Mesenchymal stem cell (in vitro differentiated cells and primary cell): ENCODE measurements at regions not wholly inside any gene's neighbourhood (a gene's known extent, or its start where the extent isn't known, plus 50 kb on each side); places are given as distances from the start of the nearest gene placed in this dataset.

ENCODE experiments used
- DNase-seq: peaks from one replicate; pipeline ENCODE4 v3.0.0-alpha.2; 2013
- H2AFZ ChIP-seq: one replicate; pipeline ENCODE4 v1.6.1; 2013; ENCODE audit warnings: low read depth, mild to moderate bottlenecking, control low read depth, inconsistent platforms, low read length, moderate library complexity
- H2AK5ac ChIP-seq: 2 replicates; pipeline ENCODE4 v1.6.1; 2013; ENCODE audit warnings: low read length, moderate library complexity, mild to moderate bottlenecking, inconsistent platforms; ENCODE audit not compliant: severe bottlenecking
- H2BK120ac ChIP-seq: one replicate; pipeline ENCODE4 v1.6.1; 2013; ENCODE audit warnings: low read depth, mild to moderate bottlenecking, inconsistent platforms, low read length, moderate library complexity
- H2BK12ac ChIP-seq, 2 experiments: one replicate each; pipeline ENCODE4 v1.6.1; 2013; ENCODE audit warnings: inconsistent platforms in 2 of 2, low read length in 2 of 2, mild to moderate bottlenecking in 2 of 2, moderate library complexity in 2 of 2, control low read depth in 1 of 2
- H2BK15ac ChIP-seq: one replicate; pipeline ENCODE4 v1.6.1; 2013; ENCODE audit warnings: mild to moderate bottlenecking, low read depth, inconsistent platforms; ENCODE audit not compliant: poor library complexity, severe bottlenecking
- H2BK5ac ChIP-seq: 2 replicates; pipeline ENCODE4 v1.6.1; 2013; ENCODE audit warnings: low read depth, mild to moderate bottlenecking, low read length, control low read depth, inconsistent platforms; ENCODE audit not compliant: poor library complexity, severe bottlenecking
- H3K14ac ChIP-seq, 2 experiments: one replicate each; pipeline ENCODE4 v1.6.1; 2013; ENCODE audit warnings: inconsistent platforms in 2 of 2, low read length in 2 of 2, control low read depth in 1 of 2, mild to moderate bottlenecking in 1 of 2, moderate library complexity in 1 of 2
- H3K18ac ChIP-seq, 2 experiments: one replicate each; pipeline ENCODE4 v1.6.1; 2013; ENCODE audit warnings: inconsistent platforms in 2 of 2, low read length in 2 of 2, control low read depth in 1 of 2, low read depth in 1 of 2, mild to moderate bottlenecking in 1 of 2
- H3K23ac ChIP-seq, 2 experiments: one replicate each; pipeline ENCODE4 v1.6.1; 2013; ENCODE audit warnings: inconsistent platforms in 2 of 2, low read length in 2 of 2, mild to moderate bottlenecking in 2 of 2, moderate library complexity in 2 of 2, control low read depth in 1 of 2
- H3K27ac ChIP-seq: 2 replicates; pipeline ENCODE4 v1.5.1; 2013; ENCODE audit warnings: mild to moderate bottlenecking, moderate library complexity, low read length, control low read depth, inconsistent platforms; ENCODE audit not compliant: poor library complexity, severe bottlenecking
- H3K27me3 ChIP-seq, 2 experiments: 2 replicates each; pipeline versions ENCODE4 v1.6.1 to v1.7.0; 2013; ENCODE audit warnings: low read length in 2 of 2, mild to moderate bottlenecking in 2 of 2, moderate library complexity in 2 of 2, control low read depth in 1 of 2, inconsistent platforms in 1 of 2; ENCODE audit not compliant: control insufficient read depth in 1 of 2, insufficient read depth in 1 of 2
- H3K36me3 ChIP-seq, 2 experiments: 2 replicates each; pipeline versions ENCODE4 v1.6.1 to v1.7.0; 2013; ENCODE audit warnings: low read length in 2 of 2, control low read depth in 1 of 2, inconsistent platforms in 1 of 2, low read depth in 1 of 2, mild to moderate bottlenecking in 1 of 2; ENCODE audit not compliant: insufficient read depth in 2 of 2, control insufficient read depth in 1 of 2
- H3K4ac ChIP-seq, 2 experiments: one replicate each; pipeline ENCODE4 v1.6.1; 2013; ENCODE audit warnings: inconsistent platforms in 2 of 2, low read length in 2 of 2, mild to moderate bottlenecking in 2 of 2, moderate library complexity in 2 of 2, control low read depth in 1 of 2, low read depth in 1 of 2
- H3K4me1 ChIP-seq: 2 replicates; pipeline ENCODE4 v1.6.1; 2013; ENCODE audit warnings: low read depth, low read length, control low read depth; ENCODE audit not compliant: control insufficient read depth, insufficient read depth
- H3K4me2 ChIP-seq: 2 replicates; pipeline ENCODE4 v1.6.1; 2013; ENCODE audit warnings: low read length, mild to moderate bottlenecking, inconsistent platforms; ENCODE audit not compliant: poor library complexity, severe bottlenecking
- H3K4me3 ChIP-seq, 2 experiments: 2 replicates each; pipeline versions ENCODE4 v1.5.1 to v1.7.0; 2013; ENCODE audit warnings: low read length in 2 of 2, mild to moderate bottlenecking in 2 of 2, control low read depth in 1 of 2, low read depth in 1 of 2; ENCODE audit not compliant: insufficient read depth in 1 of 2
- H3K79me1 ChIP-seq: replicated peaks from 2 replicates; pipeline ENCODE4 v1.6.1; 2013; ENCODE audit warnings: mild to moderate bottlenecking, control low read depth, low read length, inconsistent platforms; ENCODE audit not compliant: poor library complexity, severe bottlenecking
- H3K9ac ChIP-seq: 2 replicates; pipeline ENCODE4 v1.7.0; 2013; ENCODE audit warnings: mild to moderate bottlenecking, low read length, moderate library complexity
- H3K9me3 ChIP-seq: 2 replicates; pipeline ENCODE4 v1.7.0; 2013; ENCODE audit warnings: mild to moderate bottlenecking, low read length; ENCODE audit not compliant: control insufficient read depth
- H4K8ac ChIP-seq: one replicate; pipeline ENCODE4 v1.6.1; 2013; ENCODE audit warnings: inconsistent platforms, mild to moderate bottlenecking, low read length, moderate library complexity
- H4K91ac ChIP-seq: one replicate; pipeline ENCODE4 v1.6.1; 2013; ENCODE audit warnings: mild to moderate bottlenecking, low read length, inconsistent platforms
- WGBS: methylation state at CpG from one replicate; pipeline ENCODE4 v1.1.7; 2013; ENCODE audit warnings: mixed read lengths; 5-methylcytosine and 5-hydroxymethylcytosine counted together

DNA sequence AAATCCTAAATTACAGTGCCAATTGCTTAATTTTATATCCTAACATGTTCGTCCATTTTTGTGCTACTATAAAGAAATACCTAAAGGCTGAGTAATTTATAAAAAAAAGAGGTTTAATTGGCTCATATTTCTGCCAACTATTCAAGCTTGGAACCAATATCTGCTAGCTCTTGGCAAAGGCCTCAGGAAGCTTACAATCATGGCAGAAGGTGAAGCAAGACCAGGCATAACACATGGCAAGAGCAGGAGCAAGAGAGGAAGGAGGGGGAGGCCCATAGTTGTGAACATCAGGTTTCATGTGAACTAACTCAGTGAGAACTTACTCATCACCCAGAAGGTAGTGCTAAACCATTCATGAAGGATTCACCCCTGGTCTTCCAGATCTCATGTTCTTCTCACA, 494.3 kb downstream of the CCER1 start:
- no peak overlapping the region for H3K4me2 ChIP-seq
- DNase-seq = no peak
- H4K8ac ChIP-seq = no peak overlapping the region
- WGBS = no CpG with 5 or more reads among the region's 1 CpG
- H3K23ac ChIP-seq = no peak overlapping the region
- H3K79me1 ChIP-seq = no peaks in the 10 kb centered on the region
- no peak overlapping the region for H3K18ac ChIP-seq
- H2BK5ac ChIP-seq = no peak overlapping the region
- no peaks in the 10 kb centered on the region for H3K27me3 ChIP-seq
- no peak overlapping the region for H2BK15ac ChIP-seq
- no peak overlapping the region for H2BK120ac ChIP-seq
- no peaks in the 10 kb centered on the region for H3K4me1 ChIP-seq
- H3K4ac ChIP-seq = no peak overlapping the region
- no peak overlapping the region for H4K91ac ChIP-seq
- H3K27ac ChIP-seq = no peak overlapping the region
- no peak overlapping the region for H3K14ac ChIP-seq
- H3K4me3 ChIP-seq = no peak overlapping the region
- H3K9ac ChIP-seq = no peak overlapping the region
- no peak overlapping the region for H2AFZ ChIP-seq
- no peaks in the 10 kb centered on the region for H3K9me3 ChIP-seq
- H3K36me3 ChIP-seq = no peaks in the 10 kb centered on the region
- no peak overlapping the region for H2AK5ac ChIP-seq
- H2BK12ac ChIP-seq = no peak overlapping the region

DNA sequence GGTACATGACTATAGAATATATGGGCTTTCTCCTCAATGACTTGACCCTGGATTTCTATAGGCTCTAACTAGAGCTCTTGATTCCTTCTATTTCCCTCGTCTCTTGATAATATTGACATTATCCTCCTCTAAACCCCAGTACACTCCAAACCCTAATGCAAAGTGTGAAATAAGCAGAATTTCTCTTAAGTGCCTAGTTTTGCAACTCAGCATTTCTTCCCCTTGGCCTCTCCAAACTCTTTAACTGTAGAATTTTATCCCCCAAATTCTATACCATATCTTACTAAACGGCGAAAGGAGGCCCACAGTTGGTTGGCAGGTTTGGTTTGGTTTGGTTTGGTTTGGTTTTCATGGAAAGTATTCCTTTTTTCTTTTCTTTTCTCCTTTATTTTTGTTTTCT, 498.7 kb downstream of the CCER1 start:
- Histone ChIP-seq H3K4me3 (no peak overlapping the region), H3K36me3 (no peaks in the 10 kb centered on the region), H3K18ac (no peak overlapping the region), H3K4me1 (no peaks in the 10 kb centered on the region), H2BK15ac (no peak overlapping the region), H2BK5ac (no peak overlapping the region), H3K9me3 (no peaks in the 10 kb centered on the region), H3K4ac (no peak overlapping the region), H2AFZ (no peak overlapping the region), H4K91ac (no peak overlapping the region), H3K9ac (no peak overlapping the region), H3K27ac (no peak overlapping the region), H4K8ac (no peak overlapping the region), H2AK5ac (no peak overlapping the region), H2BK120ac (no peak overlapping the region), H3K27me3 (no peaks in the 10 kb centered on the region), H3K79me1 (no peaks in the 10 kb centered on the region), H3K4me2 (no peak overlapping the region), H3K23ac (no peak overlapping the region), H3K14ac (no peak overlapping the region), H2BK12ac (no peak overlapping the region)
- WGBS = 87% methylated on average over 1 of the region's 3 CpGs
- DNase-seq = no peak

DNA sequence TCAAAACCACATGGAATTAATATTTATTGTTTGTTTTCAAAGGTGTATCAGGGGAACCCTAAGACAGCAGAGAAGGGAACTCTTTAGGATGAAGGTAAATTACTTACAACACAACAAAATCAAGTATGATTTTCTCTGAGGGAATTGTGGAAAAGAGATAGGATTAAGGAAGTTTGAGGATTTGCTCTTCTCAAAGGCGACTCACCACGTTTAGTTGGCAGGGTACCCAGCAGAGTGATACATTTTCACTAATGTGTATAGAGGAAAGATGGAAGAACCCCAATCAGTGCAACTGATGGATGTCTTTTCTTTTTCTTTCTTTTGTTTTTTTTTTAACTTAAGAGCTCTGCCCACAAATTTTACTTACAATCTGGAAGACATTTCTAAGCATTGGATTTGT, 499.2 kb downstream of the CCER1 start:
- Histone ChIP-seq H3K14ac (no peak overlapping the region), H3K4me1 (no peaks in the 10 kb centered on the region), H4K8ac (no peak overlapping the region), H3K9me3 (no peaks in the 10 kb centered on the region), H2BK5ac (no peak overlapping the region), H4K91ac (no peak overlapping the region), H2AK5ac (no peak overlapping the region), H3K9ac (no peak overlapping the region), H3K27ac (no peak overlapping the region), H2BK120ac (no peak overlapping the region), H3K18ac (no peak overlapping the region), H3K79me1 (no peaks in the 10 kb centered on the region), H3K36me3 (no peaks in the 10 kb centered on the region), H3K4me3 (no peak overlapping the region), H3K4ac (no peak overlapping the region), H2BK12ac (no peak overlapping the region), H2BK15ac (no peak overlapping the region), H2AFZ (no peak overlapping the region), H3K23ac (no peak overlapping the region), H3K4me2 (no peak overlapping the region), H3K27me3 (no peaks in the 10 kb centered on the region)
- 69% methylated on average over 2 of the region's 2 CpGs for WGBS
- DNase-seq = no peak

DNA sequence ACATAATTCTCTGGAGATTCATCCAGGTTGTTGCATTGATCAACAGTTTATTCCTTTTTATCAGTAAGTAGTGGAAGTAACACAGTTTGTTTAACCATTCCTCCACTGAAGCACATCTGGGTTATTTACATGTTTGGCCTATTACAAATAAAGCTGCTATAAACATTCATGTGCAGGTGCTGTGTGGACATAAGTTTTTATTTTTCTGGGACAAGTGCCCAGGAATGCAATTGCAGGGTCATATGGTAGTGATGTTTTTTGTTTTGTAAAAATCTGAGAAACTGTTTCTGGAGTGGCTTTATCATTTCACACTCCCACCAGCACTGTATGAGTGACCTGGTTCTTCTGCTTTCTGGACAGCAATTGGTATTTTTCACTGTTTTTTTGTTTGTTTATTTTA, 505.4 kb downstream of the CCER1 start:
- Histone ChIP-seq H3K27me3 (no peaks in the 10 kb centered on the region), H3K9ac (no peak overlapping the region), H3K18ac (no peak overlapping the region), H3K36me3 (no peaks in the 10 kb centered on the region), H3K9me3 (peaks cover 3% of the 10 kb centered on the region), H3K23ac (no peak overlapping the region), H3K27ac (no peak overlapping the region), H2BK120ac (no peak overlapping the region), H2BK5ac (no peak overlapping the region), H2BK15ac (no peak overlapping the region), H4K8ac (no peak overlapping the region), H3K4me1 (no peaks in the 10 kb centered on the region), H4K91ac (no peak overlapping the region), H2AK5ac (no peak overlapping the region), H2AFZ (no peak overlapping the region), H3K4me2 (no peak overlapping the region), H3K4me3 (no peak overlapping the region), H3K79me1 (no peaks in the 10 kb centered on the region), H2BK12ac (no peak overlapping the region), H3K14ac (no peak overlapping the region), H3K4ac (no peak overlapping the region)
- no peak for DNase-seq
